ENCODE measurements at regions not wholly inside any gene's neighbourhood (a gene's known extent, or its start where the extent isn't known, plus 50 kb on each side); places are given as distances from the start of the nearest gene placed in this dataset.
A peak's percentile ranks its signal among the peaks of the same experiment; 100 is the strongest.

DNA sequence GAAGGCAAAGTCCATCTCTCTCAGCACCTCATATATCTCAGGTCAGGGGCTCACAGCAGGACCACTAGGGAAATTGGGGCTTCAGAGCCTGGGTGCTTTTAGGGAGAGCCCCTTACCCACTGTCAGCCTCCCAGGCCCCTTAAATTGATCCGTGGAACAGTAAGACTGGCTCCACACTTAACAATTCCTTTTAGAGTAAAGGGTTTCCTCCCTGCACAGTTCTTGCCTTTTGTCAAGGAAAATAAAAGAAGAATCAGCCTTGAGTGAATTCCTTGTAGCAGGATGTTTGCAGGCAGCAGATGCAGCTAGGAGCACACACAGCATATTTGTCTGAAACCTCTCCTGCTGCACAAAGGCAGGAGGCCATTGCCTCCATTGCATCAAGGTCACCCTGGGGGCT is 184.9 kb downstream of the SEC16B start:
- no peak for DNase-seq

DNA sequence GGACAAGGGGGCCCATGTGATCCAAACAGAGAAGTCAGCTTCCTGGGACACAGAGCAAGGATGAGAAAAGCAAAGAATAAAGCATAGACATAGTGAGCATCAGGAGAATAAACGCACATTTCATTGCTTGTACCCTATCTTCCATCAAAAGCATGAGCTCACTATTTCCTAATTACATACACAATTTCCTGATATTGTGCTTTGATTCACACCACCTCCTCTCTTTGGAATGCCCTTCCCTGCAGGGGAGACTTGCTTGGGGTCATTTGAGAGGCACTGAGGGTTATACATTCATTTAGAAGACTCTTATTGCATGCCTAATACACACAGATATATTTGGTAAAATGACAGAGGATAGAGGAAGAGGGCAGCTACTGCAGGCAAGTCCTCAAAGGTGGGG is 185.4 kb downstream of the SEC16B start:
- no peak for DNase-seq

DNA sequence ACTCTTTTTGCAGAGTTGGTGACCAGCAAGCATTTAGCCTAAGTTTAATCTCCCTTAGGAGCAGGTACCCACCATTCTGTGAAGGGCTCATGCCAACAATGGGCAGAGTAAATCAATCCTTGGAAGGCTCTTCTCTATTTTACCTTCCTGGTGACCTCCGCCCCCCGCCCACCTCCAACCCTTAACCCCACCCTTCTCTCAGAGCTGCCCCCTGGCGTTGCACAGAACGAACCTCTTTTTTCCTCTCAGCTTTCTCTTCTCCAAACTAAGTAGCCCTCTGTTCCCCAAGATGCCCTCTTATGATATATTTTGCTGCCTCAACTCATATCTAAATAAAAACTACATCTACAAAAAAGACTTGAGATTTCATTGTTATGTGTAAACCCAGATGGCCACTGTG is 186.8 kb downstream of the SEC16B start:
- DNase-seq = no peak

DNA sequence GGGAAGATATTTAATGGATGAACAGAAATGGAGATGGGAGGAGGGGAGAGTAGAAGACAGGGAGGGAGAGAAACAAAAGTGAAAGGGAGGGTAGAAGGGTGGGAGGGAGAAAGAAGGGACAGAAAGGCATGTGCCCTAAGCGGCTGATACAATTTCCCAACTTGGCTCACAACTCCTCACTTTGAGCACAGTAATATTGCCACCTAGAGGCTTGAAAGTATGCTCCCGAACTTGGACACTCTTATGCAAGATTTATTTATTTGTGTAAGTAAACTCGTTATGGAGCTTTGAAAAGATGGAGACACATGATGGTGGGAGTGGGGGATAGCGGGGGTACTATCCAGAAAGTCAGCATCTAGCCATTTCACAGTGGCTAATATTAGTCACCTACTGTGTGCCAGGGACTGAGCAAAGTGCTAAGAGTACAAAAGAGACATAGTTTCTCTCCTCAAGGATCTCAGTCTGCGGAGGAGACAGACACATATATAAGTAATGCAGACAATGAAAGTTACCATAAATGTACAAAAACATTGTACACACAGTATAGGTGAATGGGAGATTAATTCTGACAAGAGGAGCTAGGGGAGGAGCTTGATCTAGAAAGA is 189.7 kb downstream of the SEC16B start:
- DNase-seq = peak; percentile 57

DNA sequence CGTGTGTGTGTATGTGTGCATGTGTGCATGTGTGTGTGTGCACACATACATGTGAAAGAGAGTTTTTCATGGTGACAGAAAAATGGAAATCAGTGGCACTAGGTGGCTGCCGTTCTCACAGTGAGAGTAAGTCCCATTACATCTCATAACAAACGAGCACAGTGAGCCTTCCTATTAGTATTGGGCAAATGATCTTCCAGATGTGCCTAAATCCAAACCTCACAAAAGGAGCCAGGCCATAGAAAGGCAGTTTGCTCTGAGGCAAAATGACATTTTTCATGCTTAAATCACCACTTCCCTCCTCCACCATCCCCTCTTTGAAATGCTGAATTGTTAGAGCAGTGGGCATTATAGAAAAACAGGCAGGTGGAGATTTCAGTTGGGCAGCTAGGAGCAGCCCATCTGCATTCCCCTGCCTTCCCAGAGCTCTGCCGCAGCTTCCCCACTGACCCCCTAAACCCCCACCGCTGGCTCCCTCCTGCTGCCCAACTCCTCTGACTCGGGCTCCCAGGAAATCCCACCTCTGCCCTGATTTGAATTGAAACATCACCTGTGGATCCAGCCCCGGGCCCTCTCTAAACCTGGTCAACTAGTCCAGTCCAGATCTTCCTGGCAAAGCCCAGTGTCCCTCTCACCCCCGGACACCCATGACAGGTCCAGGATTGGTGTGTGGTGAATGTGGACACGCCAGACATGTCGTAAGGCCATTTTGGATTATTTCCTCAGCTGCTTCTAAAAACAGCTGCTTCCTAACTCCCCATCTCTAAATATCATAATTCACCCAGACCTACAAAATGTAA is 190.5 kb downstream of the SEC16B start:
- DNase-seq = no peak

DNA sequence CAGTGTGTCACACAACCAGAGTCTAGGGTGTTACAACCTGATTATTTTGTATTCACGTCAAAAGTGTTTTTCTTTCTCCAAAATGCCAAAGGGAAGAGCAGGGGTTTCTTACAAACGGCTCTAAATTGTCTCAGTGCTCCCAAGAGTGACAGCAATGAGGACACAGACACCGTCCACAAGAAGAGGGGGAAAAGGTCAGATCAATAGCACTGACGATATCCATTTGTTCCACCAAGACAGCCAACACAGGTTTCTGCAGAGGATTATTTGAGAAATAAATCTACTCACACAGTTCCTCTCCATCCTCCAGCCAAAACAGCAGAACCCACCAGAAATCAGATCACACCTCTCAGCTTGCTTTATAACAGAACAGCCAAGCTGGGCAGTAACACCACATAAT is 193.9 kb downstream of the SEC16B start:
- no peak for DNase-seq

DNA sequence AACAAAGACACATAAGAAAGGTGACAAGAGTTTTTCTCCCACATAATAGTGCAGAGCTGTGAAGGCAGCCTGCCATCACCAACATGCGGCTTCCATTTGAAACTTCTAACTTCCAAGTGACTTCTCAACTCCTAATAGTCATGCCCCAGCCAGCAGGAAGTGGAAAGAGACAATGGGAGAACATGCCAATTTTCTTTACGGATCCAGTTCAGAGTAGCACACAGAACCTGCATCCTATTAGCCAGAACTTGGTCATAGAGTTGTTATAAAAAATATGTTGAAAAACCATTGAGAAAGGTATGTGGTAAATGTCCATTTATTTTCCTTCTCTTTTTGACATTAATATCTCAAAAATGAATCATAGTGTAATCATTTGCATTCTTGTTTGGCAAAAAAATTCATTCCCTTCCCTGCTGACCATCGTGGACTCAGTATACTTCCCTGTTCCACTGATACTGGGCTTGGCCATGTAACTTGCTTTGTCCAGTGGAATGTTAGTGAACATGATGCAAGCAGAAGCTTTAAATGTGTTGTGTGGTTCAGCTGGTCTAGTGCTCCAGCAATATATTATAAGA is 197.4 kb downstream of the SEC16B start:
- DNase-seq = no peak

DNA sequence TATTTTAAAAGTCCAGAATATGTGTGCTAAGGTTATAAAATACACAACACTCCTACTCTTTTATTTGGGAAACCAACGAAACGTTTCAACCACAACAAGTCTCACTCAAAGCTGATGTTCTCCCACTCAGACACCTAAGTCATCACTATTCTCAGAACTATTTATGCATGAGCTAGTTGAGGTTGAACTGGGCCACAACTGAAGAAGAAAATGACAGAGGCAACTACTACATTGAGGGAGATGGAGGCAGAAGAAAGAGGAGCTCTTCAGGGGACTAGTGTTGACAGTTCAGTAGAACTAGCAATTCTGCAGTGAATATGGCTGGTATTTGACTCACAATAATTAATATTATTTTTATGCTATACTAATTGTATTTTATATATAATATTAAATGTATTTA is 198.2 kb downstream of the SEC16B start:
- no peak for DNase-seq

DNA sequence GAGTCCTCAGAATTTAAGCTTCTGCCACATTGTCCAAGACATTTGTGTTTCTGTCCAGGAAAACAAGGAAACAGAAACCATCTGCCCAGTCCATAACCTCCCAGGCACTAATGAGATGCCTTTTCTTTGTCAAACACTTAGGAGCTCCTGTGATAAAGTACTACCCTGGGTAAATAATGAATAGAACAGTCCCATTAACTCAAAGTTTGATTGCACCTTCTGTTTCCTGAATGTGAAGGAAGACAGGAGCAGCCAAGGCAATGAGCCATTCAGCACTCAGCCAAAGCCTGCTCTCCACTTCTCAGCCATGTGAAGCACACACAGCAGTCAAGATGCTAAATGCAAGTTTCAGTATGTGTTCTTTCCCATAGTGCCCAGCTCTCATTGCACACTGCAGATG is 199.8 kb downstream of the SEC16B start:
- DNase-seq = peak; percentile 32

DNA sequence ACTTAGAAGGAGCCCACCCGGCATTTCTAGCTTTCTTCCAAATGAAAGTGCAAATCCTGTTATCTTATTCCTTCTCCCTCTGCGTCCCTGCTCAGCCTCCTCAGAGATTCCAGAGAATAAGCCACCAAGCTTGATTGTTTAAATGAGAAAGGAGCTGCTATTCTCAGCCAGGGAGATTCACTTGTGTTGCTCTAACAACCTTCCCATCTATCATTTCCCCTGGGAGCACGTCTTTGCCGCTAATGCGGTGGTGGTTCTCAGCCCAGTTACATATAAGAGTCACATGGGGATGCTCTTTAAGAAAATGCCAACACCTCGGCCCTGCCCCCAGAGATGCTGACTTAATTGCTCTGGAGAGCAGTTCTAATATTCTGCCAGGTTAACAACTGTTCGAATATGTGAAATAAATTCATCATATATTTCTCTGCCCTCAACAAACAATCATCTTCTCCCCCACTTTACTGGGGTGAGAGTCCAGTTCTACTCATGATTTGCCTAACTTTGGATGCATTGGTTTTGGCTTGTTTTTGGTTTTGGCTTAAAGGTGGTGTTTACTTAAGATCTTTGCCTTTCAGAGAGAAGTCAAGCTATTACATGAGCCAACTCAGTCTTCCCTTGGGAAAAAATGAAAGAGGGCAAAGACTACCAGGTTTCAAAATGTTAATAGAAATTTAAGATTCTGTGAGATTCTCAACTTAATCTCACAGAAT is 213.9 kb downstream of the SEC16B start:
- DNase-seq = no peak

DNA sequence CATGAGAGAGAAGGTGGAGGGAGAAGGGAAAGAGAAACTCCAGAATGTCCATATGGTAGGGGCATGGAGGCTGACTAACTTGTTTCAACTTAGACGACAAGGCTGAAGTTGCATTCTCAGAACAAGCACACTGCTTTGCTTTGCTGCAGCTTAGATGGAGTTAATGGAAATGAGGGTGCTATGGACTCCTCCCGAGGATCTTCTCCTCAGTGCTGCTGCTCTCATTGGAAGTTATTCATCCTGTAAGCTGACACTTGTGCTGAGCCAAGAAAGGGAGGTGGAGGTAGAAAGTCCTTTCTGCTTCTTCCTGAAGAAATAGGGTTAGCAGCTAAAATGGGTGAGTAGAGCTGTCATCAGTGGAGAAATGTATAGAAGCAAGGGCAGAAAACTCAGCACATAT is 215.3 kb downstream of the SEC16B start:
- DNase-seq = no peak

DNA sequence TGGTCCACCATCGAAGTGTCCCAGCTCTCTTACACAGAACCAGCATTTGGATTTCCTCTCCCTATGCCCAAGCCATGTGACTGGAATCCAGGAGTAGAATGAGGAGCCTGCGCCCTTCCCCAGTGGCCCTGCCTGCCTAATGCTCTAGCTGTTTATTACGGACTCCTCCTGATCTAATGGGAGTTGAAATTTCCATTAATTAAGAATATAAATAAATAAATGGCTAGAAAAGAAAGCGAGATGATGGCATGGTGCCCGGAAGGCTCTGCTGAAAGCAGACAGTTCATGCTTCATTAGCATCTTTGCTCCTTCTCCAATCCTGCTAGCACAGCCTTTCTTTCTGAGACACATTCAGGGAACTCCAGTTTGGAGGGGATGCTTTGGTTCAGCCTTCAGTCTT is 216.2 kb downstream of the SEC16B start:
- DNase-seq = no peak

DNA sequence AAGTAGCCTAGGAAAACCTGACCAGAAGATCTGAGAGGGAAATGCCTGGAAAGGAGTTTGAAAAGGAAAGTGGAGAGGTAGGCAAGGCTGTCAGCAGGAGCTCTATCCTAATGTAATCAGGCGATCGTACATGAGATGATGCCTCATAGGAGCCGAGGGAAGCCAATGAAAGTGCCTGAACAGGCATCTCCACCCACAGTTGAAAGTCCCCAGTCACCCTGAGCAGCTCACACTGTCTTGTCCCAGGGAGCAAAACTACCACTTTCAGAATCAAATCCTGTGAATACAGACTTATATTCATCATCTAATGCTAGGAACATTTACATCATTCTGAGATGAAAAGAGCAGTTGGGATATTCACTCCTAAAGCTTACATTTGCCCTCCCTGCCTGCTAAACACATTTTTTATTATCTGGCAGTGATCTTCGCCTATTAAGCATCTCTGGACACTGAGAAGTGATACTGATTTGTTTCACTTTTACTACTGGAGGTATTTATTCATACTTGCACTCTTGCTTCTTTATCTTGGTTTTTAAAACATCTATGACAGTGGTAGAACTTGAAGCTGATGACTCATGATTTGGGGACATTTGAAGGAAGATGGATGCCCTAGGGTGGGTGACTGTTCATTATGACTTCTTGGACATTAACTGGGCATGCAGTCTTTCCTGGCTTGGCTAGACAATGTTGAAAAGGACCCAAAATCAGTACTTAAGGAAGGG is 221.6 kb downstream of the SEC16B start:
- DNase-seq = no peak

DNA sequence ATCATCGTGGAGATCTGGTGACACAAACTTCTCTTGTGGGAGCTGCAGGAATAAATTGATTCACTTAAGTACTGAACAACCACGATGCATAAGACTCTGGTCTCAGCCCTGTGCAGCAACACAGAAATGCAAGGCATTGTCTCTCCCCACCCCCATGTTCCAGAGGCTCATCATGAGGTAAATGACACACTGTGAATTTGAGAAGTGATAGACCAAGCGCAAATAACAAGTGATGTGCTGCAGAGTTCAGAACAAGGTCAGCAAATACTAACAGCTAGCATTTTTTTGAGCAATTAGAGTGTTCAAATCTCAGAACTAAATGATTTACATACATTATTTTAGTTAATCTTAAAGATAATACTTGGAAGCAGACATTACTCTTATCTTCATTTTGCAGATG is 223.7 kb downstream of the SEC16B start:
- no peak for DNase-seq

DNA sequence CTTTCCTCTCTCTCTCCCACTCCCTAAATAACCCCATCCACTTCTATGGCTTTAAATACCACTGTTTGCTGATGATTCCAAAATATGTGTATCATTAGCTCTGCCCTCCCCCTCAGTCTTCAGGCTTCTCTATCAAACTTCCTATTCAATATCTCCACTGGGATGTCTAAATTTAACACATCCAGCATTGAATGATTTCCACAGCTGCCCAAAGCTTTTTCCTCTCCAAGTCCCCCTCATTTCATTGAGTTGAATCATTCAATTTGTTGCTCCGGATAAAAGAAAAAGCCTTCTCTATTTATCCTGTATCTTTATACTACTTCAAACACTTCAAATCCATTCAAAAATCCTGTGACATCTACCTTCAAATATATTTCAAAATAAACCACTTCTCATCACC is 225.0 kb downstream of the SEC16B start:
- no peak for DNase-seq

DNA sequence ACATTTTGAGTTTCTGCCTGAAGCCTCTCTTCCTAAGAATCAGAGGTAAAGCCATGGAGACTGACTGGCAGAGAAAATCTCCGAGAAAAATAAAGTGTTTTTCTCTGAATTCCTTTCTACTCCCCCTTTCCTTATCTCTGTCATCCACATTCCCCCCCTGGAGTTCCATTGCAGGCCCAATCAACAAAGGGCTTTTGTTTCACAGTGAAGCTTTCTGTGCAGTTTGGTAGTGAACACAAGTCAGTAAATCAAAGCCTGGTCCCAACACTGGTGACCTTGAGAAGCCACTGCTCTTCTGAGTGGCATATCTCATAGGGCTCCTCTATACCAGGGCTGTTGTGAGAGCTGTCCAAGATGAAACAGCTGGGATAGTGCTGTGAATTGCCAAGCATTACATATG is 228.4 kb downstream of the SEC16B start:
- no peak for DNase-seq

DNA sequence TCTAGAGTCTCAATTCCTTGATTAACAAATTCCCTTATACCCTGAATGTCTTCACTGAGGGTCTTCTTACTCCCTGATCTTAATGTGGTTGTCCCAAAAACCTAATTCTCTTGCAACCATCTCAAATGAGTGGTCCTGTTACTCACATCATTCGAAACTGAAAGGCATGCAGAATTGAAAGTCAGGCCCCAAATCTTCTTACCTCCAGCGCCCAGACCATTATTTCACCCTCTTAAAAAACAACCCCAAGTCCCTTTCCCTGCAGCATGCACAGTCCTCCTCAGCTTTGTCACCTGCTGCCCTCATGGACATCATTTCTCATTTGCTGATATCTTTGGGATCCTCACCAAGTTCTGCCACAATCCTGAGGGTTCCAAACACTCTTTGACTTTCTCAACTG is 230.1 kb downstream of the SEC16B start:
- DNase-seq = no peak

DNA sequence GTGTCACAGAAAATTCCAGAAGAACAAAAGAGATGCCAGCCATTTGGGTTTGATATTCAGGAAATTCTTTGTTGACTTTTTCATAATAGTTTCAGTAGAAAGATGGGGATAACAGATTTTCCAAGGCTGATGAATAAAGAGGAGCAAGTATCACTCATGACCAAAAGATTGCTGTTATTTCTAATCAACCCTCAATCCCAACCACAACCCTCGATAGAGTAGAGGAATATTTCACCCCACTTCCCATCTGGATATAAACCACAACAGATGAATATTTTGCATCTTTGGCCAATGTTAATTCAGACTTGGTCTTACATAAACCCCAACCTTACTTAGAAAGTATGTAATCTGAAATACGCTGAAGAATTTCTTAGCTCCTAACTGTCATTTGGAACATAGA is 232.4 kb downstream of the SEC16B start:
- DNase-seq = no peak

DNA sequence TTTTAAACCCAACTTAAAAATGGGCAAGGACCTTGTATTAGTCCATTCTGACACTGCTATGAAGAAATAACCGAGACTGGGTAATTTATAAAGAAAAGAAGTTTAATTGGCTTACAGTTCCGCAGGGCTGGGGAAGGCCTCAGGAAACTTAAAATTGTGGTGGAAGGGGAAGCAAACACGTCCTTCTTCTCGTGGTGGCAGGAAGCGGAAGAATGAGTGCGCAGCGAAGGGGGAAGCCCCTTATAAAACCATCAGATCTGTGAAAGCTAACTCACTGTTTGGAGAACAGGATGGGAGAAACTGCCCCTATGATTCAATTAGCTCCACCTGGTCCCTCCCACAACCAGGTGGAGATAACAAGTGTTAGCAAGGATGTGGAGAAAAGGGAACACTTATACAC is 237.7 kb downstream of the SEC16B start:
- no peak for DNase-seq

DNA sequence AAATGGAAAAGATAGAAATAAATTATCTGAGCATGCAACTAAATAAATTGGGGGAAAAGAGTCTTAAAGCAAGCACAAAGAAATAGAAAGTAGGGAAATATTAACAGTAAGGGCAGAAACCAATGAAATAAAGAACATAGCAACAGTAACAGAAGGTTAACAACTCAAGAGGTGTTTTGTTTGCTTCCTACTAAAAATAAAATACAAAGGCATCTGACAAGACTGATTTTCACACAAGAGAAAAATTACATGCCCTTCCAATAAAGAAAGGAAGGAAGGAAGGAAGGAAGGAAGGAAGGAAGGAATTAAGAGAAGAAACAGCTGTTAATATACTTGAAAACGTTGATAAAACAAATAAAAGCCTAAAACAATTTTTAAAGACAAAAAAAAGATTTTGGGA is 240.2 kb downstream of the SEC16B start:
- no peak for DNase-seq

DNA sequence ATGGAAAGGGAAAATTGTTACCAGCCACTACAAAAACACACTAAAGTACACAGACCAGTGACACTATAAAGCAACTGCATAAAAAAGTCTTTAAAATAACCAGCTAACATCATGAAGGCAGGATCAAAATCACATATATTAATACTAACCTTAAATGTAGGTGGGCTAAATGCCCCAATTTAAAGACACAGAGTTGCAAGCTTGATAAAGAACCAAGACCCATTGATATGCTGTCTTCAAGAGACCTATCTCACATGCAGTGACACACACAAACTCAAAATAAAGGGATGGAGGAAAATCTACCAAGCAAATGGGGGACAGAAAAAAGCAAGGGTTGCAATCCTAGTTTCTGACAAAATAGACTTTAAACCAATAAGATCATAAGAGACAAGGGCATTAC is 246.3 kb downstream of the SEC16B start:
- no peak for DNase-seq

DNA sequence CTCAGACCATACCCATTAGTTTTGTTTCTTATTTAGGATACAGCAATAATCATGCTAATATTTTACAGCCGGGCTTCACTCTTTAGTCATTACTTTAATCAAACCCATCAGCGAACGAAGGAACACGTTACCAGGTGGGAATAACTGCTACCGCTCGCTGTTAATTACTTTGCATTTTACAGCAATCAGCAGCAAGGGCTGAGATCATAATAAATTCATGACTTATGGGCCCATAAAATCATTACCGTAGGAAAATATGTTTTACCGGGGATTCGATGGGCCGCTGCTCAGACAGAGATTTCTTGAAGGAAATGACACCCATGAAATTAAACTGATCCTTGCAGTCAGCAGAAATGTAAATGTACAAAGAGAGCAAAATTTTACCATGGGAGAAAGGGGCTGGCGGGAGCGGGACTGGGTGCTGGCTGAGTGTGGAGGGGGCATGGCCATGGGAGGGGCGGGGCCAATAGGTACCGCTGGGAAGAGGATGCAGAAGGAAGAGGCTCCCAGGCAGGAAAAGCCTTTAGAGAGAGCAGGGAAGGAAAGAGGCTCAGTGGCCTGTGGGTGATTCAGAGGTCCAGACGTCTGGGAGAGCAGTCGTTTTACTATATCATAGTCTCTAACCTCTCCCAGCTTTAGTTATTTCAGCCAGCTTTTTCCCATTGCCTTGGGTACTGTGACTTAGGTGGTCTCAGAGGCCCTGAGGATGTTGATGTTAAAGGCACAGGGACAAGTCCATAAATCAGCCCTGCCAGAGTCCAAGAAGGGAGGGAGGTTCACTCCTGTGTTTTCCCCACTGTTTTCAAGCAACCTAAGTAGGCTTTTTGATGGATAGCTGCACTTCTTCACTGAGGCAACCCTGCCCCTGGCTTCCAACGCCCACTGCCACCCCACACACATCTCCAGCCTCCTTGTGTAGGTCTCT is 258.9 kb downstream of the SEC16B start:
- DNase-seq = no peak
